Hypothalamus (tissue), 51 donors: ENCODE measurements at regions not wholly inside any gene's neighbourhood (a gene's known extent, or its start where the extent isn't known, plus 50 kb on each side); places are given as distances from the start of the nearest gene placed in this dataset.

Experiments
- DNase-seq, 51 donors: peaks; one replicate each; lab custom pipeline; 2025; lab: John Stamatoyannopoulos, UW

DNA sequence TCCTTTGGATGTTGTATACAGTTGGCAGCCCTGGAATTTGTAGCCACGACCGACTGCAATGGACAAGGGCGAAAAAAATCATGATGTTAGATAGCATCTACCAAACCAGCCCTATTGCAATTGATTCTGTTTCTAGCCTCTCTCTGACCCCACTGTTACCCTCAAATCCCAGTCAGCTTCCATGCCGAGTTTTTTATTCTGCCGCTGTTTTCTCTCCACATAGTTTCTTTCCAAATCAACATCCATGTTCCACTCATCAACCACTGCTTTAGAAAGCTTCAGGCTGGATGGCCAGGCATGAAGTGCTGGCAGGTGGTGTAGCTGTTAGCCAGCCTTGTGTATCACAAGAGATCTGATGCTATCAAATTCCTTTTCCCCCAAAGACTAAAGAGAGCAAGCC, 272.8 kb downstream of the FIGN start:
- DNase-seq: no peak

GRCh38 chr2:163459986-163460385, 275.8 kb downstream of the FIGN start:
- DNase-seq: no peak

DNA sequence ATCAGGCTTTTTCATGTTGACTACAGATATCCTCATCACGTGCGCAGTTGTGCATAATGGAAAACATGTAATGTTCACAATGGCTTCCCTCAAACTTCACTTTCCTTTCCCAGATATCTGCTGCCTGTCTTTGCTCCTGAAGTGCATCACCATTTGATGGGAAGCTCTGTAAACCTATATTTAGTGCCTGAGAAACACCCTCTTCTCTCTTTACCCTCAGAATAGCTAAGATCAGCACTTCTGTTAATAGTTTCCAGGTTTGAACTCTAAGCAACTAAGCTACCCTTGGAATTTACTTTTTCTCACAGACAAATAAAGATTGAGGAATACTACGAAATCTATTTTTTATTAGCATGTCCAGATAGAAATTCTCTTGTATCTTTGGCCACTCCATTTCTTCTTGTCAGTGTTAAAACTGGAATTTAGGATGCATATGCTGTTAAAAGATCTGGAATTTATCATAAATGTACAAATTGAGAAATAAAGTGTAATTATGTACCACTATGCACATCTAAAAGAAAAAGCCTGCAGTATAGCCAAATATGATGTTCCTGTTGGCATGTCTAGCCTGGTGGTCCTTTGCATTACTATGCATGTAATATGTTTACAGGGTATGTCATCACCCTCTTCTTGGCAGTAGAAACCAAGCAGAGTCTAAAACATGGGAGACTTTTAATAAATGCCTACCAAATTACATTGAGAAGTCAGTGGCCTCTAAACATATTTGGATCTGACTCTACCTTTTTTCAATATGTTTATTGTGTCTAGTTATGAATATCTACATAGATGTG, 278.7 kb downstream of the FIGN start:
- no peak for DNase-seq

DNA sequence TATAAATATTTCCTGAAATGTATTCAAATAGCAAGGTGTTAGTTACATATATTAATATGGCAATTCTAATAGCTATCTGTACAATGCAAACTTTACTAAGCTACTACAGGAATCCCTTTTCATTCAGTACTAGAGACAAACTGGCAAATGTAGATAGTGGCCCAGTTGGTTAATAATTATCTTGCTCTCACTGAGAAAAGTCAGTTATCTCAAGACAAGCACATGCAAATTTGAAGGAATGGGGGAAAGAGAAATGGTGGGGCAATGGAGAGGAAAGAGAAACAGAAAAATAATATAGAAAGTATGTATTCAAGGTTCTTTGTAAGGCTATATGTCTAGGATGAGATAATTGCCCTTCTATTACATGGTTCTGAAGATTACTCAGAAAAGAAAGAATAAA, 280.0 kb downstream of the FIGN start:
- DNase-seq: no peak

DNA sequence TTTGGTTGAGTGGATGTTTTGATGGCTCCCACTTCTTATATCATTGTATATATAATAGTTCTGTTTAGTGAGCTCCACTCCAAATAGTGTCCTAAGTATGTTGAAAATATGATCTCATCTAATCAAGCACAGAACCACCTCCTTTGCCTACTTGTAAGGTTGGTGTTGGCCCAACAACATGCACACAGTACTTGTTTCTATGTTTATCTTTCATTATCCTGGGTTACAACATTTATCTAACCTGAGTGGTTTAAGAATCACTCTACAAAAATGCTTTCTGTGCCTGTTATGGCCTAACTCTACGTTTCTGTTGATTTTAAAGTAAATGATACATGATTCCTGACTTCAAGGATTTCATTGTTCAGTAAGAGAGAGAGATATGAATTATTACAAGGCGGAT, 281.9 kb downstream of the FIGN start:
- no peak for DNase-seq

- no peak for DNase-seq
These were observed 294.2 kb downstream of the FIGN start for GRCh38 chr2:163441603-163442002.

DNA sequence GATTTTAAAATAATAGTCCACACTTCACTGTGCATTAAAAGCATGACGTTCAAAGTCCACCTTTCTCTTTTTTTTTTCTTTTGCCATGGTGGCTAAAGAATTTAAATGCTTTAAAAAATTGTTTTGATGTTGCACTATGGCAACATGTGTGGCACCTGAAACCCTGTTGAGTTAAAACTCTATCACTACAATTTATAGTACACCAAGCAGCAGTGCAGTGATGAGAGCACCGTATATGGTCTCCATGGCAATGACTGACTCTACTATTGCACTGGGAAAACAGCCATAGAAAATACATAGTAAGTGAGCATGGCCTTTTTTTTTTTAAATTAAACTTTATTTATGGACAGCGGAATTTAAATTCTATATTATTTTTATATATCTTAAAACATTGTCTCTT, 298.8 kb downstream of the FIGN start:
- no peak for DNase-seq

GRCh38 chr2:163428187-163428586, 307.6 kb downstream of the FIGN start:
- DNase-seq: no peak

DNA sequence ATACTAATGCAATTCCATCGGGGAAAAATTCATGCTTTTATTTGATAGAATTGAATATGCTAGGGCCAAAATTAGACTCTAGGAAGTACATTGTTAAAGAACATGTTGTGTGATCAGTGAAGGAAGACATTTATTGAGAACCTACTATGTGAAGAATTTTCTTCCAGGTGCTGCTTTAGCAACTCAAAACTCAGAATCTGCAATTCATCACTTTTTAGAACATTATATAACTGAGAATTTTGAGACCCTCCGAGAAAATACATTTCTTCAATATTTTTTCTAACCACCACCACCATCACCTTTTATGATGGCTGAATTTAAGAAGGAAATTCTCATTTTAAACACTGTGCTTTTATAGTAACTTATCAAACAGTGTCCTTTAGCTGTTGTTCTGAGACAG, 315.2 kb downstream of the FIGN start:
- no peak for DNase-seq

- no peak for DNase-seq
These were observed 316.6 kb downstream of the FIGN start for GRCh38 chr2:163419000-163419830.

- DNase-seq: no peak
These were observed 318.0 kb downstream of the FIGN start for GRCh38 chr2:163417596-163418337.

GRCh38 chr2:163414121-163414520, 321.7 kb downstream of the FIGN start:
- no peak for DNase-seq

- DNase-seq: no peak
These were observed 328.5 kb downstream of the FIGN start for GRCh38 chr2:163407296-163407695.

- no peak for DNase-seq
These were observed 330.5 kb downstream of the FIGN start for GRCh38 chr2:163405298-163405697.

DNA sequence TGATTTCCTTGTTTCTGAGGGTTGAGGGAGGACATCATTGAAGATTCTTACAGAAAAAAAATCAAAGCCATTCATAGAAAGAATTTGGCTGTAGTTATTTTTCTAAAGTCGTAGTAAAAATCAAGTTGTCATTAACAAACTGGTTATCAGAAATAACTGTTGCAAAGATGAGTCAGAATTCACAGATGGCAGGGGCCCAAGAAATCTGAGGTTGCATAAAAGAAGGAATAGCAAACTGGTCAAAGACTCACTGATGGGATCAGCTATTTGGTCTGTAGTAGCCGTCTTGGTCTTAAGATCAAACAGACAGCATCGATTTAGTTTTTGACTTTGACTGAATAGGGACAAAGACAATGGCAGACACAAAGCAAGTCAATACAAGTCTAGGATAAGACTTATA, 334.3 kb downstream of the FIGN start:
- no peak for DNase-seq

GRCh38 chr2:163397451-163397850, 338.4 kb downstream of the FIGN start:
- DNase-seq: no peak

- no peak for DNase-seq
These were observed 340.2 kb downstream of the FIGN start for GRCh38 chr2:163395602-163396001.

DNA sequence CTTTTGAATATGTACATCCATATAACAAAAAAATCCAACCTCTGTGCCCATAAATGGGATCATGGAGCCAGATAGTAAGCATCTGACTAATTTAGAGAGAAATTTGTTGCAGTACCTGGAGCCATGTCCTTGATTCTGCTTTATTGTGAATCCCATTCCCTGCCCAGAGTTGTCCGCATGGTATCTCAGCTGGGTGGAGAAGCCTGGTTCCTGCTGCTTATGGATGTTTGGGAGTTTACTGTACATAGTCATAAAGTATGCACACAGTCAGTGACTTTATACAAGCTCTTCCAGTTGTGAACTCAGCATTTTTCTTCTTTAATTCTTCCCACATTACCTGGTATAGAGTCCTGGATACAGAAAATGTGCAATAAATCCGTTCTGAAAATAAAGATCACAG, 346.0 kb downstream of the FIGN start:
- no peak for DNase-seq

DNA sequence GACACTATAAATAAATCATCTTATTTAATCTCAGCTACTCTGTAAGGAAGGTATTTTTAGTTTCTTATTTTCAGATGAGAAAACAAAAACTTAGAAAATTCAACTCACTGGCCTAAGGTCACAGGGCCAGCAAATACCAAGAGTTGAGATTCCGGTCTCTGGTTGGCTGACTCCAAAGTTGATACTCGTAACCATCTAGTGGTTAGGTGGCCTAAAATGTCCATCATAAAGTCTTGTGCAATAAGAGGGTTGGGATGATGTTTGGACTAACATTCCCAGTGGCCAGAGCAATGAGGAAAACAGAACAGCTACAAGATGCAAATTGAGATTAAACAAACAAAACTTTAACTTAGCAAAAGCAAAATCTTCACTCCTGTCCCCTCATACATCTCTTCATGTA, 360.3 kb downstream of the FIGN start:
- no peak for DNase-seq

DNA sequence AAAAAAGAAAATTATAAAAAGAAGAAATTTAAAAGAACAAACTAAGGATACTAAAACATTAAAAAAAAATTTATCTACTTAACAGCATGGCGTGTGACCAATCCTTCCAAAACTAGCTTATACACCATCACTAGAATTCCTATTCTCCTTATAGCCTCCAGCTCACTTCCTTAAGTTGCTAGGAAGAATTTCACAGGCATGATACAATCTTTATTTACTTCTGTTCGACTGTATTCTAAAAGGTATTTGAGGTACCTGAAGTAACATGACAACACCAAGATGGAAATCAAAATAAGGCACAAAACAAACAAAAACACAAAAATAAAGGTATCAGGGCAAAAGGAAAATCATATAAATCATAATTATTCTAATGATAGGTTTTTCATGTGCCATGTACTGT, 360.7 kb downstream of the FIGN start:
- no peak for DNase-seq

- DNase-seq: no peak
These were observed 361.5 kb downstream of the FIGN start for GRCh38 chr2:163374282-163374681.
